Mesenchymal stem cell (in vitro differentiated cells and primary cell): ENCODE measurements at regions not wholly inside any gene's neighbourhood (a gene's known extent, or its start where the extent isn't known, plus 50 kb on each side); places are given as distances from the start of the nearest gene placed in this dataset.

Experiments
- DNase-seq: peaks from one replicate; pipeline ENCODE4 v3.0.0-alpha.2; 2013
- H2AFZ ChIP-seq: one replicate; pipeline ENCODE4 v1.6.1; 2013; ENCODE audit warnings: low read depth, mild to moderate bottlenecking, control low read depth, inconsistent platforms, low read length, moderate library complexity
- H2AK5ac ChIP-seq: 2 replicates; pipeline ENCODE4 v1.6.1; 2013; ENCODE audit warnings: low read length, moderate library complexity, mild to moderate bottlenecking, inconsistent platforms; ENCODE audit not compliant: severe bottlenecking
- H2BK120ac ChIP-seq: one replicate; pipeline ENCODE4 v1.6.1; 2013; ENCODE audit warnings: low read depth, mild to moderate bottlenecking, inconsistent platforms, low read length, moderate library complexity
- H2BK12ac ChIP-seq, 2 experiments: one replicate each; pipeline ENCODE4 v1.6.1; 2013; ENCODE audit warnings: inconsistent platforms in 2 of 2, low read length in 2 of 2, mild to moderate bottlenecking in 2 of 2, moderate library complexity in 2 of 2, control low read depth in 1 of 2
- H2BK15ac ChIP-seq: one replicate; pipeline ENCODE4 v1.6.1; 2013; ENCODE audit warnings: mild to moderate bottlenecking, low read depth, inconsistent platforms; ENCODE audit not compliant: poor library complexity, severe bottlenecking
- H2BK5ac ChIP-seq: 2 replicates; pipeline ENCODE4 v1.6.1; 2013; ENCODE audit warnings: low read depth, mild to moderate bottlenecking, low read length, control low read depth, inconsistent platforms; ENCODE audit not compliant: poor library complexity, severe bottlenecking
- H3K14ac ChIP-seq, 2 experiments: one replicate each; pipeline ENCODE4 v1.6.1; 2013; ENCODE audit warnings: inconsistent platforms in 2 of 2, low read length in 2 of 2, control low read depth in 1 of 2, mild to moderate bottlenecking in 1 of 2, moderate library complexity in 1 of 2
- H3K18ac ChIP-seq, 2 experiments: one replicate each; pipeline ENCODE4 v1.6.1; 2013; ENCODE audit warnings: inconsistent platforms in 2 of 2, low read length in 2 of 2, control low read depth in 1 of 2, low read depth in 1 of 2, mild to moderate bottlenecking in 1 of 2
- H3K23ac ChIP-seq, 2 experiments: one replicate each; pipeline ENCODE4 v1.6.1; 2013; ENCODE audit warnings: inconsistent platforms in 2 of 2, low read length in 2 of 2, mild to moderate bottlenecking in 2 of 2, moderate library complexity in 2 of 2, control low read depth in 1 of 2
- H3K27ac ChIP-seq: 2 replicates; pipeline ENCODE4 v1.5.1; 2013; ENCODE audit warnings: mild to moderate bottlenecking, moderate library complexity, low read length, control low read depth, inconsistent platforms; ENCODE audit not compliant: poor library complexity, severe bottlenecking
- H3K27me3 ChIP-seq, 2 experiments: 2 replicates each; pipeline versions ENCODE4 v1.6.1 to v1.7.0; 2013; ENCODE audit warnings: low read length in 2 of 2, mild to moderate bottlenecking in 2 of 2, moderate library complexity in 2 of 2, control low read depth in 1 of 2, inconsistent platforms in 1 of 2; ENCODE audit not compliant: control insufficient read depth in 1 of 2, insufficient read depth in 1 of 2
- H3K36me3 ChIP-seq, 2 experiments: 2 replicates each; pipeline versions ENCODE4 v1.6.1 to v1.7.0; 2013; ENCODE audit warnings: low read length in 2 of 2, control low read depth in 1 of 2, inconsistent platforms in 1 of 2, low read depth in 1 of 2, mild to moderate bottlenecking in 1 of 2; ENCODE audit not compliant: insufficient read depth in 2 of 2, control insufficient read depth in 1 of 2
- H3K4ac ChIP-seq, 2 experiments: one replicate each; pipeline ENCODE4 v1.6.1; 2013; ENCODE audit warnings: inconsistent platforms in 2 of 2, low read length in 2 of 2, mild to moderate bottlenecking in 2 of 2, moderate library complexity in 2 of 2, control low read depth in 1 of 2, low read depth in 1 of 2
- H3K4me1 ChIP-seq: 2 replicates; pipeline ENCODE4 v1.6.1; 2013; ENCODE audit warnings: low read depth, low read length, control low read depth; ENCODE audit not compliant: control insufficient read depth, insufficient read depth
- H3K4me2 ChIP-seq: 2 replicates; pipeline ENCODE4 v1.6.1; 2013; ENCODE audit warnings: low read length, mild to moderate bottlenecking, inconsistent platforms; ENCODE audit not compliant: poor library complexity, severe bottlenecking
- H3K4me3 ChIP-seq, 2 experiments: 2 replicates each; pipeline versions ENCODE4 v1.5.1 to v1.7.0; 2013; ENCODE audit warnings: low read length in 2 of 2, mild to moderate bottlenecking in 2 of 2, control low read depth in 1 of 2, low read depth in 1 of 2; ENCODE audit not compliant: insufficient read depth in 1 of 2
- H3K79me1 ChIP-seq: replicated peaks from 2 replicates; pipeline ENCODE4 v1.6.1; 2013; ENCODE audit warnings: mild to moderate bottlenecking, control low read depth, low read length, inconsistent platforms; ENCODE audit not compliant: poor library complexity, severe bottlenecking
- H3K9ac ChIP-seq: 2 replicates; pipeline ENCODE4 v1.7.0; 2013; ENCODE audit warnings: mild to moderate bottlenecking, low read length, moderate library complexity
- H3K9me3 ChIP-seq: 2 replicates; pipeline ENCODE4 v1.7.0; 2013; ENCODE audit warnings: mild to moderate bottlenecking, low read length; ENCODE audit not compliant: control insufficient read depth
- H4K8ac ChIP-seq: one replicate; pipeline ENCODE4 v1.6.1; 2013; ENCODE audit warnings: inconsistent platforms, mild to moderate bottlenecking, low read length, moderate library complexity
- H4K91ac ChIP-seq: one replicate; pipeline ENCODE4 v1.6.1; 2013; ENCODE audit warnings: mild to moderate bottlenecking, low read length, inconsistent platforms
- WGBS: methylation state at CpG from one replicate; pipeline ENCODE4 v1.1.7; 2013; ENCODE audit warnings: mixed read lengths; 5-methylcytosine and 5-hydroxymethylcytosine counted together

GRCh38 chr4:157999723-158000122 lies 173.1 kb downstream of the GASK1B start:
- no peak overlapping the region for H3K18ac ChIP-seq
- H2BK120ac ChIP-seq = no peak overlapping the region
- no peak for DNase-seq
- H2BK5ac ChIP-seq = no peak overlapping the region
- no peak overlapping the region for H3K14ac ChIP-seq
- H3K4ac ChIP-seq = no peak overlapping the region
- no peak overlapping the region for H2AFZ ChIP-seq
- H3K27me3 ChIP-seq = no peaks in the 10 kb centered on the region
- no peak overlapping the region for H3K9ac ChIP-seq
- H3K23ac ChIP-seq = no peak overlapping the region
- no peak overlapping the region for H2BK12ac ChIP-seq
- no peak overlapping the region for H3K4me2 ChIP-seq
- H3K36me3 ChIP-seq = no peaks in the 10 kb centered on the region
- H2BK15ac ChIP-seq = no peak overlapping the region
- no peak overlapping the region for H3K27ac ChIP-seq
- no peak overlapping the region for H3K4me3 ChIP-seq
- H2AK5ac ChIP-seq = no peak overlapping the region
- no peaks in the 10 kb centered on the region for H3K4me1 ChIP-seq
- H3K79me1 ChIP-seq = no peaks in the 10 kb centered on the region
- no peak overlapping the region for H4K8ac ChIP-seq
- no peaks in the 10 kb centered on the region for H3K9me3 ChIP-seq
- WGBS = 83% methylated on average over 1 of the region's 1 CpG
- H4K91ac ChIP-seq = no peak overlapping the region

DNA sequence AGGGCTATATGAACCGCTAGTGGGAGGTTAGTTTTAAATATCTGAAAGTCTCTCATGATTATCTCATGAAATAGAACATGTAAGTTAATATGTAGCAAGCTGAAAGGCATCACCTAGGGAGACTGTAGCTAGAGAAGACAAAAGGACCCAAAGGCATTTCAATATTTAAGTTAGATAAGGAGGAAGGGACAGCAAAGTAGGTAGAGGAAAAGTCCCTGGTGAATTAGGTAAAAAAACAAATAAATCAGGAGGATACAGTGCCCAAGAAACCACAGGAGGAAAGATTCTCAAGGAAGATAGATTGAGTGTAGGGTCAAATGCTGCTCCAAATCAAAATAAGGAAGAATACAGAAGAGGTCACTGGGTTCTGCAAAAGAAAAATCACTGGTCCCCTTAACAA lies 175.5 kb downstream of the GASK1B start:
- H3K4me3 ChIP-seq = no peak overlapping the region
- no CpG with 5 or more reads among the region's 1 CpG for WGBS

GRCh38 chr4:157996061-157997028 lies 176.5 kb downstream of the GASK1B start:
- H3K4me3 ChIP-seq = no peak overlapping the region
- WGBS = 5% methylated on average over 5 of the region's 6 CpGs
- no peak overlapping the region for H4K91ac ChIP-seq

More for the DNA sequence above, 175.5 kb downstream of the GASK1B start:
- H3K4me1 ChIP-seq = no peaks in the 10 kb centered on the region
- H3K9ac ChIP-seq = no peak overlapping the region
- no peak overlapping the region for H2BK15ac ChIP-seq
- H3K9me3 ChIP-seq = no peaks in the 10 kb centered on the region
- H2AFZ ChIP-seq = no peak overlapping the region
- no peak overlapping the region for H2BK5ac ChIP-seq
- no peak overlapping the region for H2BK12ac ChIP-seq
- no peak overlapping the region for H2BK120ac ChIP-seq
- no peak overlapping the region for H2AK5ac ChIP-seq
- DNase-seq = no peak
- H3K36me3 ChIP-seq = no peaks in the 10 kb centered on the region
- H3K27me3 ChIP-seq = no peaks in the 10 kb centered on the region
- H3K23ac ChIP-seq = no peak overlapping the region
- no peaks in the 10 kb centered on the region for H3K79me1 ChIP-seq
- H3K4me2 ChIP-seq = no peak overlapping the region
- no peak overlapping the region for H3K4ac ChIP-seq
- no peak overlapping the region for H3K14ac ChIP-seq
- H3K27ac ChIP-seq = no peak overlapping the region
- H3K18ac ChIP-seq = no peak overlapping the region
- H4K8ac ChIP-seq = no peak overlapping the region
- H4K91ac ChIP-seq = no peak overlapping the region

GRCh38 chr4:157994863-157995262 lies 178.0 kb downstream of the GASK1B start:
- Histone ChIP-seq H2BK5ac (no peak overlapping the region), H4K8ac (no peak overlapping the region), H3K4me3 (no peak overlapping the region), H3K14ac (no peak overlapping the region), H4K91ac (no peak overlapping the region), H2AFZ (no peak overlapping the region), H3K27ac (no peak overlapping the region), H2BK120ac (no peak overlapping the region), H2BK15ac (no peak overlapping the region), H3K27me3 (no peaks in the 10 kb centered on the region), H3K4me1 (no peaks in the 10 kb centered on the region), H2AK5ac (peak overlapping the region; percentile 42), H3K4me2 (no peak overlapping the region), H3K9ac (no peak overlapping the region), H3K36me3 (no peaks in the 10 kb centered on the region), H3K4ac (no peak overlapping the region), H3K23ac (no peak overlapping the region), H2BK12ac (no peak overlapping the region), H3K79me1 (no peaks in the 10 kb centered on the region), H3K9me3 (no peaks in the 10 kb centered on the region), H3K18ac (no peak overlapping the region)
- WGBS = 16% methylated on average over 3 of the region's 6 CpGs
- peak; percentile 50 for DNase-seq

More at GRCh38 chr4:157996061-157997028, 176.5 kb downstream of the GASK1B start:
- Histone ChIP-seq H2BK120ac (no peak overlapping the region), H2BK15ac (no peak overlapping the region), H4K8ac (no peak overlapping the region), H3K9ac (no peak overlapping the region), H3K4me1 (no peaks in the 10 kb centered on the region), H2BK12ac (no peak overlapping the region), H3K9me3 (no peaks in the 10 kb centered on the region), H3K4ac (peak overlapping the region in 1 of 2 experiments; percentile 11), H3K4me2 (no peak overlapping the region), H2AFZ (no peak overlapping the region), H3K23ac (no peak overlapping the region), H3K18ac (peak overlapping the region in 1 of 2 experiments; percentile 54), H2AK5ac (no peak overlapping the region), H3K79me1 (no peaks in the 10 kb centered on the region), H3K27me3 (no peaks in the 10 kb centered on the region), H3K14ac (no peak overlapping the region), H2BK5ac (no peak overlapping the region), H3K36me3 (no peaks in the 10 kb centered on the region), H3K27ac (no peak overlapping the region)
- peak; percentile 36 for DNase-seq
